ENCODE measurements at regions not wholly inside any gene's neighbourhood (a gene's known extent, or its start where the extent isn't known, plus 50 kb on each side); places are given as distances from the start of the nearest gene placed in this dataset.

- no peak for DNase-seq
- Histone ChIP-seq H3K36me3 (replicated peaks in 1 of 2; ENCODE audit: control insufficient read depth in 1 of 2, insufficient read depth in 2 of 2, low read length in 2 of 2) (no peaks in the 10 kb centered on the region), H3K4me2 (replicated peaks; ENCODE audit: extremely low read depth, low read length, poor library complexity, severe bottlenecking) (no peak overlapping the region), H3K4me1 (ENCODE audit: control insufficient read depth in 1 of 2, insufficient read depth in 2 of 2, low read length in 2 of 2) (no peaks in the 10 kb centered on the region), H3K79me2 (ENCODE audit: insufficient read depth, low read length) (no peaks in the 10 kb centered on the region), H4K20me1 (ENCODE audit: insufficient read depth, low read length) (no peaks in the 10 kb centered on the region), H2AFZ (ENCODE audit: insufficient read depth, low read depth, low read length, poor library complexity, severe bottlenecking) (no peak overlapping the region), H3K4me3 (replicated peaks in 1 of 3; ENCODE audit: low read depth in 2 of 3, low read length in 3 of 3) (no peak overlapping the region), H3K27me3 (ENCODE audit: control insufficient read depth in 2 of 2, insufficient read depth in 2 of 2, low read length in 2 of 2) (no peaks in the 10 kb centered on the region), H3K27ac (ENCODE audit: low read depth in 1 of 2, low read length in 2 of 2) (no peak overlapping the region), H3K9me3 (replicated peaks in 1 of 2; ENCODE audit: control insufficient read depth in 1 of 2, insufficient read depth in 1 of 2, low read length in 2 of 2) (no peaks in the 10 kb centered on the region), H3K9ac (ENCODE audit: insufficient read depth, low read length, poor library complexity, severe bottlenecking) (no peak overlapping the region)
- Mint-ChIP-seq H3K4me1 (no peaks in the 10 kb centered on the region), H3K36me3 (no peaks in the 10 kb centered on the region), H3K27ac (no peak overlapping the region), H3K9me3 (peaks cover 0 to 10% (median 2%) of the 10 kb centered on the region in 7 donors), H3K27me3 (ENCODE audit: low read depth in 3 of 3) (no peaks in the 10 kb centered on the region), H3K4me3 (no peak overlapping the region)
- TF ChIP-seq CTCF (IDR thresholded peaks at IDR 0.05) = no peak
- 68% methylated on average over 2 of the region's 7 CpGs for WGBS (ENCODE audit: insufficient coverage)
- intact Hi-C loops (cut with micrococcal nuclease) = no loop called here
Measured at GRCh38 chr5:44875661-44876605, 67.2 kb downstream of the MRPS30 start.

GRCh38 chr5:44881266-44881665 is 72.5 kb downstream of the MRPS30 start:
- Mint-ChIP-seq H3K36me3 (no peaks in the 10 kb centered on the region), H3K4me3 (no peak overlapping the region), H3K27ac (no peak overlapping the region), H3K27me3 (ENCODE audit: low read depth in 3 of 3) (no peaks in the 10 kb centered on the region), H3K4me1 (no peaks in the 10 kb centered on the region), H3K9me3 (peaks cover 3 to 12% (median 10%) of the 10 kb centered on the region in 7 donors)
- no peak overlapping the region for H3K27ac ChIP-seq (ENCODE audit: low read depth in 1 of 2, low read length in 2 of 2)
- no peak for DNase-seq
- H3K4me3 ChIP-seq (replicated peaks in 1 of 3; ENCODE audit: low read depth in 2 of 3, low read length in 3 of 3) = no peak overlapping the region
- H3K9me3 ChIP-seq (replicated peaks in 1 of 2; ENCODE audit: control insufficient read depth in 1 of 2, insufficient read depth in 1 of 2, low read length in 2 of 2) = peaks cover 11 to 14% of the 10 kb centered on the region in 2 donors
- H3K4me2 ChIP-seq (replicated peaks; ENCODE audit: extremely low read depth, low read length, poor library complexity, severe bottlenecking) = no peak overlapping the region
- H3K36me3 ChIP-seq (replicated peaks in 1 of 2; ENCODE audit: control insufficient read depth in 1 of 2, insufficient read depth in 2 of 2, low read length in 2 of 2) = no peaks in the 10 kb centered on the region
- no peaks in the 10 kb centered on the region for H4K20me1 ChIP-seq (ENCODE audit: insufficient read depth, low read length)
- H3K27me3 ChIP-seq (ENCODE audit: control insufficient read depth in 2 of 2, insufficient read depth in 2 of 2, low read length in 2 of 2) = no peaks in the 10 kb centered on the region
- H3K4me1 ChIP-seq (ENCODE audit: control insufficient read depth in 1 of 2, insufficient read depth in 2 of 2, low read length in 2 of 2) = no peaks in the 10 kb centered on the region
- intact Hi-C loops (cut with micrococcal nuclease) = no loop called here
- no peak overlapping the region for H2AFZ ChIP-seq (ENCODE audit: insufficient read depth, low read depth, low read length, poor library complexity, severe bottlenecking)
- no peak overlapping the region for H3K9ac ChIP-seq (ENCODE audit: insufficient read depth, low read length, poor library complexity, severe bottlenecking)
- 82% methylated on average over 3 of the region's 5 CpGs for WGBS (ENCODE audit: insufficient coverage)
- TF ChIP-seq CTCF (IDR thresholded peaks at IDR 0.05) = no peak
- H3K79me2 ChIP-seq (ENCODE audit: insufficient read depth, low read length) = no peaks in the 10 kb centered on the region
